Transverse colon (tissue), 4 donors: ENCODE measurements at regions not wholly inside any gene's neighbourhood (a gene's known extent, or its start where the extent isn't known, plus 50 kb on each side); places are given as distances from the start of the nearest gene placed in this dataset.

ENCODE experiments used
- EP300 ChIP-seq: sonication (generic); formaldehyde crosslinking; IDR thresholded peaks from one replicate; pipeline ENCODE4 v1.6.1; 2017; ENCODE audit warnings: antibody characterized with exemption, low read depth
- POLR2A ChIP-seq: fragments of 450-650 bp; IDR thresholded peaks from one replicate; pipeline ENCODE4 v1.6.1; 2016; ENCODE audit warnings: antibody characterized with exemption, mild to moderate bottlenecking, moderate library complexity
- POLR2AphosphoS5 ChIP-seq, 3 donors: sonication (generic); formaldehyde crosslinking; IDR thresholded peaks; one replicate each; pipeline ENCODE4 v1.6.1; 2016; ENCODE audit warnings: antibody characterized with exemption in 3 of 3
- TF ChIP-seq, protein P1 (sequence below), 5 experiments: fragments of 200-600 bp in 3 of 5; fragments of 450-650 bp in 2 of 5; sonication (generic) in 3 of 5; IDR thresholded peaks; 1 replicate in 2 of 5; 2 replicates in 3 of 5; pipeline ENCODE4 v1.5.1; 2016 to 2017; ENCODE audit warnings: antibody characterized with exemption in 5 of 5, inconsistent platforms in 3 of 5, mild to moderate bottlenecking in 2 of 5, moderate library complexity in 1 of 5

DNA sequence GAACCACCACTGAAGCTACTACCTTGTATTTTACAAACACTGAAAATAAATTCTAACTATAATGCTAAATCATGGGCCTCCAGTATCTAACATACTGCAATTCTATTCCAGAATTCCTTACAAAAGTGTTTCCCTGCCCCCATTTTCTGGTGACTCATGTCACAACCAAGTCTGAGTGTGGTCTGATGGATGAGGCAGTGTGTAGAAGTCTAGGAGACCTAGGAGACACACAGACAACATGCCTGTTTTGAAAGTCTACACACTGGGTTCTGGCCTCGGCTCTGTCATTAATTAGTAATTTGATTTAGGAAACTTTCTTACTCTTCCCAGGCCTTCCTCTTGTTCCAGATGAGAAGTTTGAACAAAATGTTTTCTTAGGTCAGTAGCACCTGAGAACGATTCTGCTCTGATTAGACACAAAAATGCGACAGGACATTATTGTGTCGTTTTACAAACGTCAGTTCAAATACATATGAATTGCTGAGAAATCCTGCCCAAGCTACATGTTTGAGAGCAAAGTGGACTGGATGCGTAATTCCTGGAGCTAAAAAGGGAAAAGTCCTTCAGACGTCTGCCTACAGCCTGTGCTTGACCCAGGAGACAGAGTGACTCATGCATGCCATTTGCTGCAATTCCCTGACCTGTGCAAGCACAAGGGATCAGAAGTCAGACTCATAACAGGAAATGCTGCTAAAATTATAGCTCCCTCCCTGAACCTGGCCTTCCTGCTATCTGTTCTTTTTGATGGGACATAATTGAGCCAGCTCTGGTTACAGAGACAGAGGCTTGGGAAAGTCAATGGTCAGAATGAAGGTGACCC, 494.4 kb downstream of the SOX11 start:
- TF ChIP-seq, protein P1, sequence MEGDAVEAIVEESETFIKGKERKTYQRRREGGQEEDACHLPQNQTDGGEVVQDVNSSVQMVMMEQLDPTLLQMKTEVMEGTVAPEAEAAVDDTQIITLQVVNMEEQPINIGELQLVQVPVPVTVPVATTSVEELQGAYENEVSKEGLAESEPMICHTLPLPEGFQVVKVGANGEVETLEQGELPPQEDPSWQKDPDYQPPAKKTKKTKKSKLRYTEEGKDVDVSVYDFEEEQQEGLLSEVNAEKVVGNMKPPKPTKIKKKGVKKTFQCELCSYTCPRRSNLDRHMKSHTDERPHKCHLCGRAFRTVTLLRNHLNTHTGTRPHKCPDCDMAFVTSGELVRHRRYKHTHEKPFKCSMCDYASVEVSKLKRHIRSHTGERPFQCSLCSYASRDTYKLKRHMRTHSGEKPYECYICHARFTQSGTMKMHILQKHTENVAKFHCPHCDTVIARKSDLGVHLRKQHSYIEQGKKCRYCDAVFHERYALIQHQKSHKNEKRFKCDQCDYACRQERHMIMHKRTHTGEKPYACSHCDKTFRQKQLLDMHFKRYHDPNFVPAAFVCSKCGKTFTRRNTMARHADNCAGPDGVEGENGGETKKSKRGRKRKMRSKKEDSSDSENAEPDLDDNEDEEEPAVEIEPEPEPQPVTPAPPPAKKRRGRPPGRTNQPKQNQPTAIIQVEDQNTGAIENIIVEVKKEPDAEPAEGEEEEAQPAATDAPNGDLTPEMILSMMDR (IDR thresholded peaks at IDR 0.05): no peak
- no peak for TF ChIP-seq POLR2AphosphoS5 (IDR thresholded peaks at IDR 0.05)
- TF ChIP-seq POLR2A: no peak
- TF ChIP-seq EP300: no peak
